Rectal smooth muscle tissue (tissue), 1 donor: ENCODE measurements at regions not wholly inside any gene's neighbourhood (a gene's known extent, or its start where the extent isn't known, plus 50 kb on each side); places are given as distances from the start of the nearest gene placed in this dataset.
"Not testable (repeated sequence)": the region's sequence is repeated elsewhere in the genome, so short reads cannot be mapped to it uniquely, and the experiment has no call there.

ENCODE experiments used
- H3K27ac ChIP-seq: one replicate; pipeline ENCODE4 v1.7.0; 2013; ENCODE audit warnings: low read depth, low read length, inconsistent platforms
- H3K27me3 ChIP-seq: one replicate; pipeline ENCODE4 v1.7.0; 2013; ENCODE audit warnings: low read length; ENCODE audit not compliant: control insufficient read depth, insufficient read depth
- H3K36me3 ChIP-seq: one replicate; pipeline ENCODE4 v1.7.0; 2013; ENCODE audit warnings: low read length; ENCODE audit not compliant: control insufficient read depth, insufficient read depth
- H3K4me1 ChIP-seq: one replicate; pipeline ENCODE4 v1.7.0; 2013; ENCODE audit warnings: low read length; ENCODE audit not compliant: control insufficient read depth, insufficient read depth
- H3K4me3 ChIP-seq: one replicate; pipeline ENCODE4 v1.7.0; 2013; ENCODE audit warnings: low read length
- H3K9ac ChIP-seq: one replicate; pipeline ENCODE4 v1.7.0; 2013; ENCODE audit warnings: low read length

DNA sequence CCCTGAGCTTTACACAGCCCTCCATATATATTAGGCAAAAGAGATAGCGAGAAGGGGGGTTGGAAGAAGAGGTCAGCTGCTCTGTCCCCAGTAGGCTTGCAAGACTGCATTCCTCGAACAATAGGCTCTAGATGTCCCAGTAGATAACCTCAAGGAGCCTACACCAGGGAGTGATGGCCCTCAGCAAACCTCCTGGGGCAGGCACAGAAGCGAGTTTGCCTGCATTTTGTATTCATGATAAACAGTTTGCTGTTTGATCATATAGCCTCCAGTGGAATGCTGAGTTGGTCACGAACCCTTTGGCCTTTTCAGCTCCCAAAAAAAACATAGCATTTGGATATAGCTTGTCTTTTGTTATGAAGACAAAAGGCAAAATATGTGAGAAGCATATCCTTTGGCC, 95.1 kb upstream of the GRAMD1B start:
- Histone ChIP-seq H3K4me1 (no peaks in the 10 kb centered on the region), H3K27me3 (no peaks in the 10 kb centered on the region), H3K4me3 (no peak overlapping the region), H3K27ac (no peak overlapping the region), H3K9ac (no peak overlapping the region), H3K36me3 (no peaks in the 10 kb centered on the region)

DNA sequence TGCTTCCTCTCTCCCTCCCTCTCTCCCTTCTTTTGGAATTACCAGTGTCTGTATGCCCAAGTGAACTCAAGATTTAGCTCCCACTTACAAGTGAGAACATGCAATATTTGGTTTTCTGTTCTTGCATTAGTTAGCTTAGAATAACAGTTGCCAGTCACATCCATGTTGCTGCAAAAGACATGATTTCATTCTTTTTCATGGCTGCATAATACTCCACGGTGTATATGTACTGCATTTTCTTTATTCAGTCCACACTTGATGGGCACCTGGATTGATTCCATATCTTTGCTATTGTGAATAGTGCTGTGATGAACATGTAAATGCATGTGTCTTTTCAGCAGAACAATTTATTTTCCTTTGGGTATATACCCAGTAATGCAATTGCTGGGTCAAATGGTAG, 97.5 kb upstream of the GRAMD1B start:
- not testable (repeated sequence) for H3K27ac ChIP-seq, H3K9ac ChIP-seq, H3K36me3 ChIP-seq, H3K4me3 ChIP-seq, H3K4me1 ChIP-seq, H3K27me3 ChIP-seq

GRCh38 chr11:123330948-123331347, 99.1 kb upstream of the GRAMD1B start:
- Histone ChIP-seq H3K4me1 (no peaks in the 10 kb centered on the region), H3K36me3 (no peaks in the 10 kb centered on the region), H3K27me3 (no peaks in the 10 kb centered on the region), H3K9ac (no peak overlapping the region), H3K4me3 (no peak overlapping the region), H3K27ac (no peak overlapping the region)

GRCh38 chr11:123330471-123330870, 99.6 kb upstream of the GRAMD1B start:
- H3K9ac ChIP-seq, result no peak overlapping the region
- H3K4me3 ChIP-seq, result no peak overlapping the region
- H3K4me1 ChIP-seq, result no peaks in the 10 kb centered on the region
- no peaks in the 10 kb centered on the region for H3K36me3 ChIP-seq
- no peak overlapping the region for H3K27ac ChIP-seq
- H3K27me3 ChIP-seq, result no peaks in the 10 kb centered on the region

DNA sequence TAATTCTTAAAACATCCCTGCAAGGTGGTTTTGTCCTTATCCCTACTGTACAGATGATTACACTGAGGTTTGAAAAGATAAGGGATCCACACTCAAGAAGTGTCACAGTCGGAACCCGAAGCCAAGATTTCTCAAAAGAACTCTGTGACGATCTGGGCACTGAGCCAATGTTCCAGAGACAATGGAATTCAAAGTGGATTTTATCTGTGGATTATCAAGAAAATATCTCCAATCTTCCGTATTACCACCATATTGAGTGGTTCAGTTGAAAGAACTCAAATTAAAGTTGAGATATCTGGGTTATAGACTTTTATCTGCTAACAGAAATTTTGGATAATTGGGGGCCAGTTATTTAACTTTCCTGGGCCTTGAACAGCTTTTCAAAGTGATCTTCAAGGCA, 100.0 kb upstream of the GRAMD1B start:
- Histone ChIP-seq H3K27me3 (no peaks in the 10 kb centered on the region), H3K9ac (no peak overlapping the region), H3K36me3 (no peaks in the 10 kb centered on the region), H3K4me3 (no peak overlapping the region), H3K4me1 (no peaks in the 10 kb centered on the region), H3K27ac (no peak overlapping the region)

- Histone ChIP-seq H3K27ac (no peak overlapping the region), H3K27me3 (no peaks in the 10 kb centered on the region), H3K9ac (no peak overlapping the region), H3K4me3 (no peak overlapping the region), H3K4me1 (no peaks in the 10 kb centered on the region), H3K36me3 (no peaks in the 10 kb centered on the region)
Observed at GRCh38 chr11:123328281-123328867, 101.7 kb upstream of the GRAMD1B start.

DNA sequence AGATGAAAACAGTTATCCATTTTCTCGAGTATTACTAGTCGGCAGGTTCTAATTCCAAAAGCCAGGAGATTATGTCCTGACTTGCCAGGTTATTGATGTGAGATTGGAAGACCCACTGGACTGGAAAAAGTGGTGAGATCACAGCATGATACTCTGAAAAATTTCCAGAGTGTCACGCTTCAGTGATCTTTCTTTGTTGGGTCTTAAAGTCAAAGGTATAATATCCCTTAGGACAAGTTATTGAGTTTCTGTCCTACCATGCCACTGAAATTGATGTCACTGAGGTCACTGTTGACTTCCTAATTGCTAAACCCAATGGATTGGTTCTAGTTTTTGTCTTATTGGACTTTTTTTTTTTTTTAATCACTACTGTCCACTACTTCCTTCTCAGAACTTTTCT, 104.5 kb upstream of the GRAMD1B start:
- Histone ChIP-seq H3K4me3 (no peak overlapping the region), H3K9ac (no peak overlapping the region), H3K27ac (no peak overlapping the region), H3K36me3 (no peaks in the 10 kb centered on the region), H3K27me3 (no peaks in the 10 kb centered on the region), H3K4me1 (no peaks in the 10 kb centered on the region)

- H3K4me1 ChIP-seq, result no peaks in the 10 kb centered on the region
- no peak overlapping the region for H3K9ac ChIP-seq
- H3K27ac ChIP-seq, result no peak overlapping the region
- H3K4me3 ChIP-seq, result no peak overlapping the region
- no peaks in the 10 kb centered on the region for H3K36me3 ChIP-seq
- H3K27me3 ChIP-seq, result no peaks in the 10 kb centered on the region
Observed at GRCh38 chr11:123323568-123323967, 106.5 kb upstream of the GRAMD1B start.

GRCh38 chr11:123321636-123322035, 108.4 kb upstream of the GRAMD1B start:
- Histone ChIP-seq H3K9ac (no peak overlapping the region), H3K4me1 (no peaks in the 10 kb centered on the region), H3K27ac (no peak overlapping the region), H3K27me3 (no peaks in the 10 kb centered on the region), H3K36me3 (no peaks in the 10 kb centered on the region), H3K4me3 (no peak overlapping the region)

DNA sequence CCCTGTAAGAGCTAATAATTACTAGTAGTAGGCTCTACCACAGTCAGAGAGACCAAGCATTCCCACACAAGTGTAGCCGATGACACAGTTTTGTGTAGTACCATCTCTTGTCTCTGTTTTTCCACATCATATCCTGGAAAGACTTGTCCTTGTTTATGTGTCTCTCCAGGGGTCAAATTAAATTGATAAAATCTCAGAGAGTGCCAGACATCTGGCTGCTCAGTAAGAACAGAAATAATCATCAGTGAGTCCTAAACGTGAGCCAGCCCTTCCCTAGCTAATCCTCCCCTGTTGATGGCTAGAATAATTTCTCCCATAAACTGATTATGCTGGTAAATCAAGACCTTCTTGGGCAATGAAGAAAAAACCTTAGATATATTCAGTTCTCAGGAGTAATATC, 111.4 kb upstream of the GRAMD1B start:
- Histone ChIP-seq H3K36me3 (no peaks in the 10 kb centered on the region), H3K4me1 (no peaks in the 10 kb centered on the region), H3K9ac (no peak overlapping the region), H3K27ac (no peak overlapping the region), H3K27me3 (no peaks in the 10 kb centered on the region), H3K4me3 (no peak overlapping the region)

DNA sequence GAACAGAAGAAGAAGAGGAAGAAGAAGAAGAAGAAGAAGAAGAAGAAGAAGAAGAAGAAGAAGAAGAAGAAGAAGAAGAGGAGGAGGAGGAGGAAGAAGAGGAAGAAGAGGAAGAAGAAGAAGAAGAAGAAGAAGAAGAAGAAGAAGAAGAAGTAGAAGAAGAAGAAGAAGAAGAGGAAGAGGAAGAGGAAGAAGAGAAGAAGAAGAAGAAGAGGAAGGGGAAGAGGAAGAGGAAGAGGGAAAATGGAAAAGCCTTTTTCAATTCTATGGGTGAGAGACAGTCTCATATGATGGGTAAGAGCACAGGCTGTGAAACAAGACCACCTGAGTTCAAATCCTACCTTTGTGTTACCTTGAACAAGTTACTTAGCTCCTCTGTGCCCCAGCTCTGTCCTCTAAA, 111.9 kb upstream of the GRAMD1B start:
- H3K9ac ChIP-seq, H3K27me3 ChIP-seq, H3K4me1 ChIP-seq: not testable (repeated sequence)

GRCh38 chr11:123316003-123316402, 114.1 kb upstream of the GRAMD1B start:
- no peak overlapping the region for H3K9ac ChIP-seq
- no peak overlapping the region for H3K4me3 ChIP-seq
- no peaks in the 10 kb centered on the region for H3K4me1 ChIP-seq
- no peaks in the 10 kb centered on the region for H3K27me3 ChIP-seq
- no peak overlapping the region for H3K27ac ChIP-seq
- H3K36me3 ChIP-seq, result no peaks in the 10 kb centered on the region

More for the DNA sequence above, 111.9 kb upstream of the GRAMD1B start:
- not testable (repeated sequence) for H3K4me3 ChIP-seq, H3K36me3 ChIP-seq, H3K27ac ChIP-seq

DNA sequence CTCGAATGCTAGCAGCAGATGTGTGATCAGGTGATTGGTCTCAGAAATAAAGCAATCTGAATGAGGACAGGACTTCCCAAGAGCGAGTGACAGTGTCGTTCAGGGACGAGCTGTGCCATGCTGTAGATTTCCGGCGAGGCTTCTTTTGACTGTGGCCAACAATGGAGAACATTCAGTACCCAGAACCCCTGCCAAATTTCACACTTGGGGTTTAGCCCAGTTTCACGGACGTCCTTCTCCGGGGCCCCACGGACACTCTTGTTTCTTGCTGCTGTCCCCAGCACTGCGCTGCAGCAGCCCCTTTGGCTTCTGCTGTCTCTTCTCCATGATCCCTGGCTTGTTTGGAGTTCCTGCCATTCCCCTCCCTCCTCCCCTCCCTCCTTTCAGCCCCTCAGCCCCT, 115.1 kb upstream of the GRAMD1B start:
- Histone ChIP-seq H3K4me1 (no peaks in the 10 kb centered on the region), H3K27me3 (no peaks in the 10 kb centered on the region), H3K4me3 (no peak overlapping the region), H3K27ac (no peak overlapping the region), H3K9ac (no peak overlapping the region), H3K36me3 (no peaks in the 10 kb centered on the region)
